ENCODE measurements at regions not wholly inside any gene's neighbourhood (a gene's known extent, or its start where the extent isn't known, plus 50 kb on each side); places are given as distances from the start of the nearest gene placed in this dataset.

- no peak for DNase-seq
Observed at GRCh38 chr5:165919196-165919595, 2372.2 kb upstream of the WWC1 start.

GRCh38 chr5:165920655-165921054 is 2370.8 kb upstream of the WWC1 start:
- no peak for DNase-seq

GRCh38 chr5:165928971-165929370 is 2362.5 kb upstream of the WWC1 start:
- DNase-seq, result no peak

- no peak for DNase-seq
Observed at GRCh38 chr5:165940541-165940940, 2350.9 kb upstream of the WWC1 start.

- DNase-seq, result no peak
Observed at GRCh38 chr5:165956854-165957253, 2334.6 kb upstream of the WWC1 start.

- DNase-seq, result no peak
Observed at GRCh38 chr5:165981671-165982070, 2309.8 kb upstream of the WWC1 start.

GRCh38 chr5:165996201-165996875 is 2295.1 kb upstream of the WWC1 start:
- DNase-seq, result no peak

- DNase-seq, result no peak
Observed at GRCh38 chr5:165999693-166000320, 2291.6 kb upstream of the WWC1 start.

GRCh38 chr5:166004006-166004405 is 2287.4 kb upstream of the WWC1 start:
- peak; percentile 6 for DNase-seq

GRCh38 chr5:166013415-166013814 is 2278.0 kb upstream of the WWC1 start:
- no peak for DNase-seq

- no peak for DNase-seq
Observed at GRCh38 chr5:166014256-166014655, 2277.2 kb upstream of the WWC1 start.

- no peak for DNase-seq
Observed at GRCh38 chr5:166018716-166019115, 2272.7 kb upstream of the WWC1 start.

GRCh38 chr5:166022065-166022464 is 2269.4 kb upstream of the WWC1 start:
- no peak for DNase-seq

GRCh38 chr5:166024970-166025369 is 2266.5 kb upstream of the WWC1 start:
- DNase-seq, result no peak

- DNase-seq, result no peak
Observed at GRCh38 chr5:166027582-166027981, 2263.9 kb upstream of the WWC1 start.

GRCh38 chr5:166031926-166032325 is 2259.5 kb upstream of the WWC1 start:
- no peak for DNase-seq

GRCh38 chr5:166032601-166033000 is 2258.8 kb upstream of the WWC1 start:
- no peak for DNase-seq

GRCh38 chr5:166045961-166046360 is 2245.5 kb upstream of the WWC1 start:
- DNase-seq, result no peak

- DNase-seq, result no peak
Observed at GRCh38 chr5:166046956-166047355, 2244.5 kb upstream of the WWC1 start.

GRCh38 chr5:166050531-166050930 is 2240.9 kb upstream of the WWC1 start:
- no peak for DNase-seq

GRCh38 chr5:166058660-166059059 is 2232.8 kb upstream of the WWC1 start:
- DNase-seq, result no peak

- DNase-seq, result no peak
Observed at GRCh38 chr5:166062094-166062493, 2229.4 kb upstream of the WWC1 start.

- DNase-seq, result no peak
Observed at GRCh38 chr5:166062719-166063118, 2228.7 kb upstream of the WWC1 start.

- DNase-seq, result no peak
Observed at GRCh38 chr5:166063261-166063660, 2228.2 kb upstream of the WWC1 start.
